Spinal cord (tissue), 9 donors: ENCODE measurements at regions not wholly inside any gene's neighbourhood (a gene's known extent, or its start where the extent isn't known, plus 50 kb on each side); places are given as distances from the start of the nearest gene placed in this dataset.
A peak's percentile ranks its signal among the peaks of the same experiment; 100 is the strongest.
"Not testable (repeated sequence)": the region's sequence is repeated elsewhere in the genome, so short reads cannot be mapped to it uniquely, and the experiment has no call there.

ENCODE experiments used
- DNase-seq, 6 donors: peaks; one replicate each; pipeline versions ENCODE4 v3.0.0 to v3.0.0-alpha.2; 2013 to 2015; ENCODE audit warnings: low spot score in 6 of 6, low read depth in 4 of 6
- H3K27ac ChIP-seq: one replicate; pipeline ENCODE4 v1.5.1; 2013; ENCODE audit warnings: low read depth, low read length, control low read depth
- H3K27me3 ChIP-seq: one replicate; pipeline ENCODE4 v1.6.1; 2013; ENCODE audit warnings: low read length; ENCODE audit not compliant: control insufficient read depth, insufficient read depth
- H3K36me3 ChIP-seq: one replicate; pipeline ENCODE4 v1.6.1; 2013; ENCODE audit warnings: low read length; ENCODE audit not compliant: control insufficient read depth, insufficient read depth
- H3K4me1 ChIP-seq: one replicate; pipeline ENCODE4 v1.6.1; 2013; ENCODE audit warnings: low read length; ENCODE audit not compliant: control insufficient read depth, insufficient read depth
- H3K4me3 ChIP-seq: one replicate; pipeline ENCODE4 v1.5.1; 2013; ENCODE audit warnings: low read depth, low read length, control low read depth
- H3K9me3 ChIP-seq: one replicate; pipeline ENCODE4 v1.6.1; 2013; ENCODE audit warnings: low read length; ENCODE audit not compliant: control insufficient read depth, insufficient read depth
- WGBS: methylation state at CpG from one replicate; pipeline ENCODE4 v1.1.5; 2013; ENCODE audit warnings: missing lambda C conversion rate; ENCODE audit not compliant: insufficient coverage; 5-methylcytosine and 5-hydroxymethylcytosine counted together
- donor health status: healthy.

DNA sequence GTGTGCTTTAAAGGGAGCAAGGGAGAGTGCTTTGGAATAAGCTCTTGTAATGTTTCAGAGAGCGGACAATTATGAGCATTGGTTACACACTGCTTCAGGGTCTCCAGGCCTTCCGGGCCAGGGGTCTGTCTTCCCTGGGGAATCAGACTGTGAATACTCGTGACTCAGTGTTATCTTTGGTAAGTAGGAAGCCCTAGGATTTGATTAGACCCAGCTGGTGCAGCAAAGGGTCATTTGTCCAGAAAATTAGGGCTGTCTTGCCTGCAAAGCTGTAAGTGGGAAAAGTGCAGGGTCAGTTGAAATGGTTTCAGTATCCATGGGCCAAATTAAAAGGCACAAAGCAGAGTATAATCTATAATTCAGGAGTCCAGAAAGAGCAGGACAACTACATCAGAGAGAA lies 475.6 kb downstream of the MED13L start:
- Histone ChIP-seq H3K9me3 (no peaks in the 10 kb centered on the region), H3K27ac (no peak overlapping the region), H3K4me3 (no peak overlapping the region), H3K36me3 (no peaks in the 10 kb centered on the region), H3K27me3 (no peaks in the 10 kb centered on the region), H3K4me1 (no peaks in the 10 kb centered on the region)
- 68% methylated on average over 3 of the region's 3 CpGs for WGBS
- DNase-seq, result peak in 2 of 6 donors; percentile 2 to 54

DNA sequence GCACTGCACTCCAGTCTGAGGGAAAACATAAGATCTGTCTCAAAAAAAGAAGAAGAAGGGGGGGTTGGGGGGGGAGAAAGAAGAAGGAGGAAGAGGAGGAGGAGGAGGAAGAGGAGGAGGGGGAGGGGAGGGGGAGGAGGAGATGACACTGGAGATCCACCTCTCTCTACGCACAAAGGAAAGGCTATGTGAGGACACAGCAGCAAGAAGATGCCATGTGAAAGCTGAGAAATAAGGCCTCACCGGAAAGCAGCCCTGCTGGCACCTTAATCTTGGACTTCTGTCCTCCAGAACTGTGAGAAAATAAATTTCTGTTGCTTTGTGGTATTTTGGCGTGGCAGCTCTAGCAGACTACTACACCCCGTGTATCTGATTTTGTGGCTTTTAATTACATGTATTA lies 477.9 kb downstream of the MED13L start:
- no peaks in the 10 kb centered on the region for H3K4me1 ChIP-seq
- WGBS, result 86% methylated on average over 1 of the region's 4 CpGs
- no peak overlapping the region for H3K4me3 ChIP-seq
- no peak overlapping the region for H3K27ac ChIP-seq
- H3K27me3 ChIP-seq, result no peaks in the 10 kb centered on the region
- no peaks in the 10 kb centered on the region for H3K36me3 ChIP-seq
- DNase-seq, result no peak
- no peaks in the 10 kb centered on the region for H3K9me3 ChIP-seq

GRCh38 chr12:115798309-115798917 lies 479.1 kb downstream of the MED13L start:
- H3K27me3 ChIP-seq, result no peaks in the 10 kb centered on the region
- WGBS, result 95% methylated on average over 2 of the region's 4 CpGs
- no peak overlapping the region for H3K4me3 ChIP-seq
- DNase-seq, result no peak
- H3K27ac ChIP-seq, result no peak overlapping the region
- H3K9me3 ChIP-seq, result no peaks in the 10 kb centered on the region
- no peaks in the 10 kb centered on the region for H3K4me1 ChIP-seq
- H3K36me3 ChIP-seq, result no peaks in the 10 kb centered on the region

DNA sequence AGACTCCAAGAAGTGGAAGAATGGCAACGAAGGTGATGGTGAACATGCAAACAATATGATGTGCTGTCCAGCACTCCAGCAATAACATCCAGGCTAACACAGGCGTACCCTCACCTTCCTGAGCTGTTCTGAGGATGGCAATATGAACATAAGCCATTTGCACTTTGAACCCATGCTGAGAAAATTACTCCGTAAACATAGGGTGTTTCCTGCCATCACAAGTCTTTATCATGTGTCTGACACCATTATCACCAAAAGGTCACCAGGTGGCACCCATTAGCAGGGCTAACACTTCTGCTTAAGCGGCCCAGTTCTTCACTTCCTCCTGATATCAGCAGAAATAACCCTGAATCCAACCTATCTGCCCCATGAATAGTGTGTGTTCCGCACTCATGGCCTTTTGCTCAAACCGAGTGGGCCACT lies 482.8 kb downstream of the MED13L start:
- Histone ChIP-seq H3K27me3 (no peaks in the 10 kb centered on the region), H3K9me3 (no peaks in the 10 kb centered on the region), H3K27ac (no peak overlapping the region), H3K4me3 (no peak overlapping the region), H3K4me1 (no peaks in the 10 kb centered on the region), H3K36me3 (no peaks in the 10 kb centered on the region)
- 81% methylated on average over 3 of the region's 6 CpGs for WGBS
- no peak for DNase-seq

DNA sequence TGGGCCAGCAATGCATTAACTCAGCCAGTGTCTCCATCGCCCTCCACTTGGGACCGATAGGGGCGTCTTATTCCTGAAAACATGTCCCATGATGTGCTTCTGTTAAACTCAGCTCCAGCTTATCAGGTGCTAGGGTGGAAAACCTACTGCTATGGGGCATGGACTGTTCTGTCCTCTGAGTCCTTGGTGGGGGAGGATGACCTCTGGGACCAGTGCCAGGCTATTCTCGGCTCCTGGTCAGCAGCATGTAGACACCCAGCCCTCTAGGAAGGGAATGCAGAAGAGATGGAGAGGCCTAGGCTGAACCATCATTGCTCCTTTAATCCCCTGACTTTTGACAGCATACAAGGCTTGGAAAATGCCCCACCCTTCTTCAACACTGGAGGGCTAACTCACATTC lies 486.2 kb downstream of the MED13L start:
- no peak overlapping the region for H3K4me3 ChIP-seq
- H3K9me3 ChIP-seq, result no peaks in the 10 kb centered on the region
- whole genome bisulfite sequencing, result 91% methylated on average over 4 of the region's 4 CpGs
- no peak overlapping the region for H3K27ac ChIP-seq
- DNase-seq, result no peak
- no peaks in the 10 kb centered on the region for H3K27me3 ChIP-seq
- H3K4me1 ChIP-seq, result no peaks in the 10 kb centered on the region
- H3K36me3 ChIP-seq, result no peaks in the 10 kb centered on the region

GRCh38 chr12:115790526-115790925 lies 487.0 kb downstream of the MED13L start:
- Histone ChIP-seq H3K27ac (no peak overlapping the region), H3K4me1 (no peaks in the 10 kb centered on the region), H3K9me3 (no peaks in the 10 kb centered on the region), H3K36me3 (no peaks in the 10 kb centered on the region), H3K27me3 (no peaks in the 10 kb centered on the region), H3K4me3 (no peak overlapping the region)
- DNase-seq, result no peak
- no CpG with 5 or more reads among the region's 1 CpG for WGBS

DNA sequence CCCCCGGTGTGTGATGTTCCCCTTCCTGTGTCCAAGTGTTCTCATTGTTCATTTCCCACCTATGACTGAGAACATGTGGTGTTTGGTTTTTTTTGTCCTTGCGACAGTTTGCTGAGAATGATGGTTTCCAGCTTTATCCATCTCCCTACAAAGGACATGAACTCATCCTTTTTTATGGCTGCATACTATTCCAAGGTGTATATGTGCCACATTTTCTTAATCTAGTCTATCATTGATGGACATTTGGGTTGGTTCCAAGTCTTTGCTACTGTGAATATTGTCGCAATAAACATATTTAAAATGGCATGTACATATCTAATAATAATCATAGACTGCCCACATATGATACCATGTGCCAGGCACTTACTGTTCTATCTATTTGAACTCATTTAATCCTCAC lies 491.0 kb downstream of the MED13L start:
- H3K27me3 ChIP-seq, H3K4me3 ChIP-seq, H3K4me1 ChIP-seq, H3K36me3 ChIP-seq, DNase-seq, H3K27ac ChIP-seq, H3K9me3 ChIP-seq: not testable (repeated sequence)
- no CpG with 5 or more reads among the region's 3 CpGs for WGBS

DNA sequence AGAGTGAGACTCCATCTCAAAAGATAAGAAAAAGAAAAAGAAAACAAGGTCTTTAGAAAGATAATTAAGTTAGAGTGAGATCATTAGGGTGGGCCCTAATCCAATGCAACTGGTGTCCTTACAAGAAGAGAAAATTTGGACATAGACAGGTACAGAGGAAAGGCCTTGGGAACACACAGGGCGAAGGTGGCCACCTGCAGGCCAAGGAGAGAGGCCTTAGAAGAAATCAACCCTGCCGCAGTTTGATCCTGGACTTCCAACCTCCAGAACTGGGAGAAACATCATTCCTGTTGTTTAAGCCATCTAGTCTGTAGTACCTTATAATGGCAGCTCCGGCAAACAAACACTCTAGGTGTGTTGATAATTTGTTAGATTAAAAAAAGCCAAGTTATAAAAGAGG lies 491.9 kb downstream of the MED13L start:
- H3K4me3 ChIP-seq, result no peak overlapping the region
- DNase-seq, result no peak
- 79% methylated on average over 2 of the region's 3 CpGs for WGBS

DNA sequence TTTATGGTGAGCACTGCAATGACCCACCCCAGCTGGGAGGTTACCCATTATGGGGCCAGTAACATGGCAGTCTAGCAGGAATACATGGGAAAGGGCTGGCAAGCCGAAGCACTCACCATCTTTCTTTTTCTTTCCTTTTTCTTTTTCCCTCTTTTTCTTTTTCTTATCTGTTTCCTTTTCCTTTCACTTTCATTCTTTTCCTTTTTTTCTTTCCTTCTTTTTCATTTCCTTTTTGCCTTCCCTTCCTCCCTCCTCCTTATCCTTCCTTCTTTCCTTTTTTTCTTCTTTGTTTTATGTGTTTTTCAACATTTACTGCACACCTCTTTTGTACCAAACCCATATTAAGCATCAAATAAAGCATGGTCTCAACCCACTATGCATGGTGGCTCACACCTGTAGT lies 501.1 kb downstream of the MED13L start:
- no peak for DNase-seq
- no peaks in the 10 kb centered on the region for H3K4me1 ChIP-seq
- H3K27ac ChIP-seq, result no peak overlapping the region
- H3K27me3 ChIP-seq, result no peaks in the 10 kb centered on the region
- WGBS, result 22% methylated on average over 1 of the region's 1 CpG
- H3K9me3 ChIP-seq, result no peaks in the 10 kb centered on the region
- H3K4me3 ChIP-seq, result no peak overlapping the region
- H3K36me3 ChIP-seq, result no peaks in the 10 kb centered on the region

More for the DNA sequence above, 491.9 kb downstream of the MED13L start:
- H3K36me3 ChIP-seq, result no peaks in the 10 kb centered on the region
- no peak overlapping the region for H3K27ac ChIP-seq
- no peaks in the 10 kb centered on the region for H3K4me1 ChIP-seq
- no peaks in the 10 kb centered on the region for H3K9me3 ChIP-seq
- H3K27me3 ChIP-seq, result no peaks in the 10 kb centered on the region

DNA sequence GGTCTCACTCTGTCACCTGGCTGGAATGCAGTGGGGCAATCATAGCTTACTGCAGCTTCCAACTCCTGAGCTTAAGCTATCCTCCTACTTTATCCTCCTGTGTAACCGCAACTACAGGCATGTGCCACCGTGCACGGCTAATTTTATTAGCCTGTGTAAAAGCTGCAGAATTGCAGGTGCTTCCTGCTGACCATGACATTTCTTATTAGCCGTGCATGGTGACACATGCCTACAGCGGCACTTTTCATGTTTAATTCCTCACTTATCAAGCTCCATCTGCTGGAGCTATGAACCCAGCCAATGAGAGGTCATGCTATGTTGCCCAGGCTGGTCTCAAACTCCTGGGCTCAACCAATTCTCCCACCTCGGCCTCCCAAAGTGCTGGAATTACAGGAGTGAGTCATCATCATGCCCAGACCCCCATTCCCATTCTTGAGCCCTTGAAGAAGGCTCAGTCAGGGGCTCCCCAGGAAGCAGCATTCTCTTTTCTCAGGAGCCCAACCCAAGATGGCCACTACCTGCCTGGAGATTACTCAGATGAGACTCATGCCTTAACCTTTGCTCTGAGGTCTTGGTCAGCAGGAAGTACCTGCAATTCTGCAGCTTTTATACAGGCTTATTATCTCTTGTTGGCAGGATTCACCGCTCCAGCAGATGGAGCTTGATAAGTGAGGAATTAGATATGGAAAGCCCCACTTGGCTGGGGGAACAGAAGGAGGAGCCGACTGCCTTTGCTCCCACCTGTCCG lies 503.2 kb downstream of the MED13L start:
- Histone ChIP-seq H3K9me3 (no peaks in the 10 kb centered on the region), H3K4me1 (no peaks in the 10 kb centered on the region), H3K27ac (no peak overlapping the region), H3K4me3 (no peak overlapping the region), H3K27me3 (no peaks in the 10 kb centered on the region), H3K36me3 (no peaks in the 10 kb centered on the region)
- 43% methylated on average over 6 of the region's 9 CpGs for WGBS
- DNase-seq, result peak in 1 of 6 donors; percentile 60
